Bronchial epithelial cell (primary cell): ENCODE measurements at regions not wholly inside any gene's neighbourhood (a gene's known extent, or its start where the extent isn't known, plus 50 kb on each side); places are given as distances from the start of the nearest gene placed in this dataset.

Experiments
- DNase-seq: peaks from one replicate; pipeline ENCODE4 v3.0.0-alpha.2; 2010; ENCODE audit warnings: low read depth
- FAIRE-seq: peaks from 2 replicates; lab custom pipeline; 2011; peaks lifted over from hg19 to GRCh38; lab: Jason Lieb, UNC
- H3K27me3 ChIP-seq: 2 replicates; pipeline ENCODE4 v1.5.1; 2011; ENCODE audit warnings: low read length; ENCODE audit not compliant: control insufficient read depth, insufficient read depth
- H3K36me3 ChIP-seq: 2 replicates; pipeline ENCODE4 v1.5.1; 2011; ENCODE audit warnings: low read length; ENCODE audit not compliant: control insufficient read depth, insufficient read depth
- H3K4me3 ChIP-seq: 2 replicates; pipeline ENCODE4 v1.5.1; 2011; ENCODE audit warnings: mild to moderate bottlenecking, low read depth, low read length, control low read depth
- TF ChIP-seq, protein P1 (sequence below): IDR thresholded peaks from 2 replicates; pipeline ENCODE4 v1.5.1; 2011; ENCODE audit warnings: mild to moderate bottlenecking, moderate library complexity, low read length, control low read depth, inconsistent platforms; ENCODE audit not compliant: insufficient read depth, severe bottlenecking

DNA sequence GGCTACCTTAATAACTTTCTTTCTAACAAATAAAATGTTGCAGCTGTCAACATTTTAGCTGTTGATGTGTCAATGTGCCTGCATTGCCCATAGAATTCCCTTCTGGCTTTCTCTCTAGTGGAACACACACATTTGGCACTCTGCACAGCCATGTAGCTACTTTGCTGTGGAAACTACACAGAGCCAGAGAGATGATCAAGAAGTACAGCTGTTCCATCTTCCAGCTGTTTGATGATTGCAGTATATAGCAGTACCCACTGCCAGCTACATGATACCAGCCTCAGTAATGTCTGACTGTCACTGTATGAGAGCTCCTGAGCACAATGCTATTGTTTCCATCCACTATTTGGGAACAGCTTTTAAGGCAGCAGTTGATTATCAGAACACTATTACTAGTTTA is 843.0 kb downstream of the PCDH17 start:
- no peak overlapping the region for H3K4me3 ChIP-seq
- no peak for FAIRE-seq
- TF ChIP-seq, protein P1, sequence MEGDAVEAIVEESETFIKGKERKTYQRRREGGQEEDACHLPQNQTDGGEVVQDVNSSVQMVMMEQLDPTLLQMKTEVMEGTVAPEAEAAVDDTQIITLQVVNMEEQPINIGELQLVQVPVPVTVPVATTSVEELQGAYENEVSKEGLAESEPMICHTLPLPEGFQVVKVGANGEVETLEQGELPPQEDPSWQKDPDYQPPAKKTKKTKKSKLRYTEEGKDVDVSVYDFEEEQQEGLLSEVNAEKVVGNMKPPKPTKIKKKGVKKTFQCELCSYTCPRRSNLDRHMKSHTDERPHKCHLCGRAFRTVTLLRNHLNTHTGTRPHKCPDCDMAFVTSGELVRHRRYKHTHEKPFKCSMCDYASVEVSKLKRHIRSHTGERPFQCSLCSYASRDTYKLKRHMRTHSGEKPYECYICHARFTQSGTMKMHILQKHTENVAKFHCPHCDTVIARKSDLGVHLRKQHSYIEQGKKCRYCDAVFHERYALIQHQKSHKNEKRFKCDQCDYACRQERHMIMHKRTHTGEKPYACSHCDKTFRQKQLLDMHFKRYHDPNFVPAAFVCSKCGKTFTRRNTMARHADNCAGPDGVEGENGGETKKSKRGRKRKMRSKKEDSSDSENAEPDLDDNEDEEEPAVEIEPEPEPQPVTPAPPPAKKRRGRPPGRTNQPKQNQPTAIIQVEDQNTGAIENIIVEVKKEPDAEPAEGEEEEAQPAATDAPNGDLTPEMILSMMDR: no peak
- no peaks in the 10 kb centered on the region for H3K36me3 ChIP-seq
- no peak for DNase-seq
- H3K27me3 ChIP-seq: no peaks in the 10 kb centered on the region

- TF ChIP-seq, protein P1: no peak
- Histone ChIP-seq H3K27me3 (no peaks in the 10 kb centered on the region), H3K4me3 (no peak overlapping the region), H3K36me3 (no peaks in the 10 kb centered on the region)
- DNase-seq (no peak), FAIRE-seq (no peak)
Observed at GRCh38 chr13:58476206-58476918, 844.8 kb downstream of the PCDH17 start.

GRCh38 chr13:58478858-58479257 is 847.3 kb downstream of the PCDH17 start:
- TF ChIP-seq, protein P1: no peak
- Histone ChIP-seq H3K27me3 (no peaks in the 10 kb centered on the region), H3K36me3 (no peaks in the 10 kb centered on the region), H3K4me3 (no peak overlapping the region)
- no peak for FAIRE-seq
- no peak for DNase-seq

DNA sequence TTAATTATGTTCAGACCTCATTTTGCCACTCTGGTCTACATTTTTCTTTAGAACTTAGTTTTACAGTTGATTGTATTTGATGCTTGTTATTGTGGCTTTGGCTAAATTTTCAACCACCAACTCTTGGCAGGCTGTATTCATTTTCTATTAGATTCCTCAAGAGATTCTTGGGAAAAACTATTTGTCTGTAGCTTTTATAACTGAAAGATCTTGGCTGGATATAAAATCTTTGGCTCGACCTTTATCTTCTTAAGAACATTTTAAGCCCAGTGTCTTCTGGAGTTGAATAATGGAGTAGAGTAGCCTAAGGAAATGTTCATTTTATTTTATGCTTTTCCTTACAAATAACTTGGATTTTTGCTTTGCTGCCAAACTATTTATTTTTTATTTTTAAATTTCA is 848.5 kb downstream of the PCDH17 start:
- H3K4me3 ChIP-seq: no peak overlapping the region
- TF ChIP-seq, protein P1: no peak
- FAIRE-seq: no peak
- no peak for DNase-seq
- no peaks in the 10 kb centered on the region for H3K36me3 ChIP-seq
- no peaks in the 10 kb centered on the region for H3K27me3 ChIP-seq

DNA sequence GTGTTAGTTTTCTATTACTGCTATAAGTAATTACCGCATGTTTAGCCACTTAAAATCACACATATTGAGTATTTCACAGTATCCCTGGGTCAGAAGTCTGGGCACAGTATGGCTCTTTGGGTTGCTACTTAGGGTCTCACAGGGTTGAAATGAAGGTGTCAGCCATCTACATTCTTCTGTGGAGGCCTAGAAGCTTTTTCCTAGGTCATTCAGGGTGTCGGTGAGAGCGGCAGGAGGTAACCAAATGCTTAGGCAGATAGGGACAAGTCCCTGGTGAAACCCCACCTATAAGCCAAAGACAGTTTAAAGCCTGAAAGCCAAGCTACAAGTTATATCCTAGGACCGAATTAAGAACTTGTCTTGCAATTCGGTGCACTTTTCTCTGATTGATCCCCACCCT is 856.7 kb downstream of the PCDH17 start:
- DNase-seq: no peak
- no peak for FAIRE-seq
- Histone ChIP-seq H3K4me3 (no peak overlapping the region), H3K36me3 (no peaks in the 10 kb centered on the region), H3K27me3 (no peaks in the 10 kb centered on the region)
- TF ChIP-seq, protein P1: no peak

GRCh38 chr13:58495668-58496067 is 864.1 kb downstream of the PCDH17 start:
- Histone ChIP-seq H3K36me3 (no peaks in the 10 kb centered on the region), H3K4me3 (no peak overlapping the region), H3K27me3 (no peaks in the 10 kb centered on the region)
- TF ChIP-seq, protein P1: no peak
- no peak for FAIRE-seq
- peak; percentile 15 for DNase-seq
